HEK293T (cell line): ENCODE measurements at regions not wholly inside any gene's neighbourhood (a gene's known extent, or its start where the extent isn't known, plus 50 kb on each side); places are given as distances from the start of the nearest gene placed in this dataset.

Experiments used
- CTCF ChIA-PET: fragments of 350-600 bp; formaldehyde crosslinking; extraction: SDS; loops from one replicate; lab custom pipeline; 2021; ENCODE audit warnings: antibody characterized with exemption, inconsistent platforms; lab: Yijun Ruan, JAX
- POLR2A ChIA-PET: fragments of 350-600 bp; formaldehyde crosslinking; extraction: SDS; loops from one replicate; lab custom pipeline; 2020; ENCODE audit warnings: antibody characterized with exemption, inconsistent platforms; lab: Yijun Ruan, JAX
- DNase-seq: peaks from one replicate; pipeline ENCODE4 v3.0.0; 2012; ENCODE audit warnings: mixed read lengths; ENCODE audit errors: extremely low spot score
- ARNT ChIP-seq: fragments of 450-650 bp; IDR thresholded peaks from 2 replicates; pipeline ENCODE4 v1.6.1; 2017; ENCODE audit warnings: mild to moderate bottlenecking
- BHLHE40 ChIP-seq: fragments of 450-650 bp; IDR thresholded peaks from 2 replicates; pipeline ENCODE4 v1.6.1; 2016; ENCODE audit warnings: mild to moderate bottlenecking, moderate library complexity, borderline replicate concordance
- CTBP1 ChIP-seq: fragments of 450-650 bp; IDR thresholded peaks from 2 replicates; pipeline ENCODE4 v1.6.1; 2016; ENCODE audit warnings: borderline replicate concordance
- ELF4 ChIP-seq: fragments of 450-650 bp; IDR thresholded peaks from 2 replicates; pipeline ENCODE4 v1.6.1; 2017; ENCODE audit warnings: antibody characterized with exemption
- FOXA1 ChIP-seq: fragments of 450-650 bp; IDR thresholded peaks from 2 replicates; pipeline ENCODE4 v1.6.1; 2016; ENCODE audit warnings: mild to moderate bottlenecking
- FOXK2 ChIP-seq: fragments of 450-650 bp; IDR thresholded peaks from 2 replicates; pipeline ENCODE4 v1.6.1; 2016; ENCODE audit warnings: mild to moderate bottlenecking
- FOXM1 ChIP-seq: fragments of 450-650 bp; IDR thresholded peaks from 2 replicates; pipeline ENCODE4 v1.6.1; 2017; ENCODE audit warnings: mild to moderate bottlenecking, borderline replicate concordance
- HDGF ChIP-seq: fragments of 450-650 bp; IDR thresholded peaks from 2 replicates; pipeline ENCODE4 v1.6.1; 2017; ENCODE audit warnings: antibody characterized with exemption, borderline replicate concordance
- L3MBTL2 ChIP-seq: fragments of 450-650 bp; conservative IDR thresholded peaks from 2 replicates; pipeline ENCODE4 v1.6.1; 2016; ENCODE audit warnings: mild to moderate bottlenecking
- LEF1 ChIP-seq: fragments of 450-650 bp; IDR thresholded peaks from 2 replicates; pipeline ENCODE4 v1.6.1; 2017; ENCODE audit warnings: mild to moderate bottlenecking, borderline replicate concordance
- NFRKB ChIP-seq: fragments of 450-650 bp; IDR thresholded peaks from 2 replicates; pipeline ENCODE4 v1.6.1; 2016; ENCODE audit warnings: mild to moderate bottlenecking, moderate library complexity
- PKNOX1 ChIP-seq: fragments of 450-650 bp; IDR thresholded peaks from 2 replicates; pipeline ENCODE4 v1.6.1; 2016
- SP1 ChIP-seq: fragments of 450-650 bp; IDR thresholded peaks from 2 replicates; pipeline ENCODE4 v1.6.1; 2017
- SUZ12 ChIP-seq: fragments of 450-650 bp; IDR thresholded peaks from 2 replicates; pipeline ENCODE4 v1.6.1; 2016; ENCODE audit warnings: mild to moderate bottlenecking
- TARDBP ChIP-seq: fragments of 450-650 bp; IDR thresholded peaks from 2 replicates; pipeline ENCODE4 v1.6.1; 2016
- ZNF384 ChIP-seq: fragments of 450-650 bp; IDR thresholded peaks from 2 replicates; pipeline ENCODE4 v1.6.1; 2016

- ChIA-PET POLR2A (no interaction called here), CTCF (interaction anchor here (0.7 to 1.3 kb wide), 3 partner anchors 12 to 67 kb away, joined by 3 read pairs; no protein-coding TSS in a partner anchor)
- TF ChIP-seq SUZ12 (no peak), ZNF384 (no peak), L3MBTL2 (no peak), BHLHE40 (no peak), TARDBP (no peak), FOXM1 (no peak)
- no peak for DNase-seq
Observed at GRCh38 chr5:158142156-158142555, 283.2 kb upstream of the CLINT1 start.

- CTCF ChIA-PET: interaction anchor here (0.7 kb wide), 1 partner anchor 65 kb away, joined by 3 read pairs; no protein-coding TSS in a partner anchor
- POLR2A ChIA-PET: no interaction called here
- DNase-seq: no peak
- TF ChIP-seq FOXK2: no peak
- TF ChIP-seq FOXM1: no peak
- TF ChIP-seq CTBP1: no peak
- no peak for TF ChIP-seq LEF1
- no peak for TF ChIP-seq NFRKB
- no peak for TF ChIP-seq ARNT
- TF ChIP-seq ZNF384: no peak
- TF ChIP-seq FOXA1: no peak
Observed at GRCh38 chr5:158140120-158140731, 281.3 kb upstream of the CLINT1 start.

GRCh38 chr5:158139161-158139560 is 280.2 kb upstream of the CLINT1 start:
- TF ChIP-seq ZNF384 (no peak), HDGF (no peak), ARNT (no peak), FOXM1 (no peak), BHLHE40 (no peak), L3MBTL2 (no peak), FOXK2 (no peak), ELF4 (no peak), FOXA1 (no peak), NFRKB (no peak), LEF1 (no peak), PKNOX1 (no peak), CTBP1 (no peak), TARDBP (no peak), SP1 (no peak), SUZ12 (no peak)
- ChIA-PET POLR2A (no interaction called here), CTCF (interaction anchor here (0.6 kb wide), 2 partner anchors 36 to 415 kb away, joined by 3 to 4 read pairs; no protein-coding TSS in a partner anchor)
- no peak for DNase-seq

GRCh38 chr5:158135682-158136179 is 276.8 kb upstream of the CLINT1 start:
- ChIA-PET CTCF (interaction anchor here (1.2 kb wide), 1 partner anchor 61 kb away, joined by 5 read pairs; no protein-coding TSS in a partner anchor), POLR2A (no interaction called here)
- no peak for DNase-seq
- TF ChIP-seq ZNF384: no peak
- TF ChIP-seq PKNOX1: peak; percentile 46; the same call in 1 of the 2 replicates

- no peak for DNase-seq
- ChIA-PET CTCF (interaction anchor here (1.2 to 1.5 kb wide), 2 partner anchors 39 to 58 kb away, joined by 3 read pairs; no protein-coding TSS in a partner anchor), POLR2A (no interaction called here)
- TF ChIP-seq TARDBP (no peak), L3MBTL2 (no peak), BHLHE40 (no peak), FOXK2 (no peak), PKNOX1 (no peak), NFRKB (no peak), FOXM1 (no peak), ZNF384 (no peak), ARNT (no peak), LEF1 (no peak), FOXA1 (no peak), ELF4 (no peak), CTBP1 (no peak)
Observed at GRCh38 chr5:158133369-158133768, 274.4 kb upstream of the CLINT1 start.

- ChIA-PET POLR2A (no interaction called here), CTCF (no interaction called here)
- TF ChIP-seq FOXA1 (no peak), HDGF (no peak), FOXK2 (no peak), SUZ12 (no peak), NFRKB (no peak), ZNF384 (no peak), L3MBTL2 (no peak), TARDBP (no peak)
- no peak for DNase-seq
Observed at GRCh38 chr5:158127536-158127935, 268.6 kb upstream of the CLINT1 start.
